EL (cell line): ENCODE measurements at regions not wholly inside any gene's neighbourhood (a gene's known extent, or its start where the extent isn't known, plus 50 kb on each side); places are given as distances from the start of the nearest gene placed in this dataset.

ENCODE experiments used
- DNase-seq: peaks from one replicate; pipeline ENCODE4 v3.0.0-alpha.2; 2016

- DNase-seq = no peak
Measured at GRCh38 chr3:168570404-168571155, 474.9 kb upstream of the GOLIM4 start.

DNA sequence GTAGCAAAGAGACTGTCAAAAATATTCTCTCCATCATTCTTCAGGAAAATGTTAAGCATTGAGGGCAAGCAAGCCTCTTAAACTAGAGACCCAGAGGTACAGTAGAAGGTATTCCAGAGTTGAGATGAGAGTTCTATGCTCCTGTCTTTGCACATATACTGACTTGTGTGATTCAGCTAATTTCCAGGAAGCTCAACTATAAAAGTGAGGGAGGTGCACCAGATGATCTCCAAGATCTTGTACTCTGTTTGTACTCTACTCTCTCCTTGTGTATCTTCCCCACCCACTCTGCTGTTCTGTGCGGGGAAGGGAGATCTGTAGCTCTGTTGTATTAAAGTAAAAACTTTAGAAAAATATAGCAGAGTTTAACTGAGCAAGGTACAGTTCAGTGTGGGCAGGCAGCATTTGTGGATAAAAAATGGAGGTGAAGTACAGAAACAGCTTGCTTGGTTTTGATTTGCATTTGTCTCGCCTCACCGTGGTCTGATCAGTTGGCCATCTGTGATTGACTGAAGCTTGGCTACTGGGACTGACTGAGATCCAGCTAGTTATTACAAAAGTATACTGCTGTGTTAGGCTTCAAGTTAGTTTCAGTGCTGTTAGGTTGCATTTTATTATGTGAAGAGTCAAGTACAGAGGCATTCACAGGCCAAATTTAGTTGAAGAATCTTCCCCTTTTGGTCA lies 463.1 kb upstream of the GOLIM4 start:
- no peak for DNase-seq

DNA sequence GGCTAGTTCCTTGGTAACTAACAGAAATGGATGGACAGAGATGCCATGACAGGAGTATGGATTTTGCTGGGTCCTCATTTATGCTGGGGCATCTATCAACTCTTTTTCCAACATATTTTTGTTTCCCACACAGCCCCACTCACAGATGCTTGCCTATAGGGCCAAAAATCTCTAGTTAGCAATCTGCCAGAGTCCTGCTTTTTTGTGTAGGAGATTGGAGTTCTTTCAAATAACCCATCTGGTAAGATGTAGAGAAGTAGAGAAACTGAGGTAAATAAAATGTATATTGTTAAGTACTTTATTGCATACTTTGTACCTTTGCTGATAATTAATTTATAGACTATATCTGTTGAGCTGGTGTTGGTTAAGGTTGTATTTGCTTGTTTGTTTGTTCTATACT lies 456.5 kb upstream of the GOLIM4 start:
- no peak for DNase-seq

DNA sequence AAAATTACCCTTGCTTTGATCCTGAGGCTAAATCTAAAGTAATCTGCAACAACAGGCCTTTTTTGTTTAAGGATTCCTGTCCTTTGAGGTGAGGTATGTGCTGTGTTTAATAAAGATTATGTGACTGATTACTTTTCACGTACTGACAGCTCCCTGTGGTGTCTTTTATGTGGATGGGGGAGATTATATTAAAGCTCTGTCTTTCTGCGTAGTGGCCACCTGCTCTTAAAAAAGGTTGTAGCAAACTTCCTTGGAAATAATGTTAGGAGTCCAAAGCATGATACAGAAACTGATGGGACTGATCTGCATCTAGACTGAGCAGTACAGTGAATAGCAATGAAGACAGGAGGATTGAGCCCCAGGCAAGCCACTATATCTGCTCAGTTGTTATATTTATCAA lies 453.0 kb upstream of the GOLIM4 start:
- no peak for DNase-seq

GRCh38 chr3:168546707-168547106 lies 451.0 kb upstream of the GOLIM4 start:
- DNase-seq = no peak

GRCh38 chr3:168545591-168545990 lies 449.9 kb upstream of the GOLIM4 start:
- DNase-seq = no peak

GRCh38 chr3:168544097-168544957 lies 448.6 kb upstream of the GOLIM4 start:
- DNase-seq = no peak

DNA sequence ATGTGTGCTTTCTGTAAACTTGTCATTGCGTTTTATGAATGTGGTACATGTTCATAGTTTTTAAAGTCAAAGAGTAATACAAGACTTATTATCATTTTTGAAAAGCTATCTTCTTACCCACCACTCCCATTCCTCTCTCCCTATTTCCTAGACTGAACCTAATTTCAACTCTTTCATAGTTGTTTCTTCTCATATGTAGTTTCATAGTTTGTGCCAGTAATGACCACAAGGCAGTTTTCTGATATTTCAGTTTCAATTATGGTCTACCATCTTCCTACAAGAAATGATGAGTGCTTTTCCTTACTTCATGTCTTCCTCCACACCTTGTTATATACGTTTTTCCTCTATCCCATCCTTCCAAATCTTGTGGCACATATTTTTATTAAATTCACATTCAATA lies 445.0 kb upstream of the GOLIM4 start:
- DNase-seq = no peak

- no peak for DNase-seq
Measured at GRCh38 chr3:168539909-168540308, 444.2 kb upstream of the GOLIM4 start.

DNA sequence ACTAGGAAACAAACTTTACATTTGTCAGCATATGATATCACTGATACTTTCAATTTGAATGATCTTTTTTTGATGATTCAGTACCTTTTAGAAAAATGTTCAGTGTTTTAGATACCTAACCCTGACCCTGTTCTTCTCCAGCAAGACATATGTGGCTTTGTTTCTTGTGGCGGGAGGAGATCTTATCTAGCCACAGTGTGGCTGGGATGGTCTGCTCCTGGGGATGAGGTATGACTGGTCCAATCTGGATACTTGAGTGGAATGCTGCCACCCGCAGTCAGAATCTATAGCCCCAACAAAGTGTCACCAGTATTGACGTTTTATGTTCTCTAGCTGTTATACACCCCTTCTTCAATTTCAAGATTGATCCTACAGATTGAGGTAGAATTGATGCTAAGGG lies 439.0 kb upstream of the GOLIM4 start:
- no peak for DNase-seq

DNA sequence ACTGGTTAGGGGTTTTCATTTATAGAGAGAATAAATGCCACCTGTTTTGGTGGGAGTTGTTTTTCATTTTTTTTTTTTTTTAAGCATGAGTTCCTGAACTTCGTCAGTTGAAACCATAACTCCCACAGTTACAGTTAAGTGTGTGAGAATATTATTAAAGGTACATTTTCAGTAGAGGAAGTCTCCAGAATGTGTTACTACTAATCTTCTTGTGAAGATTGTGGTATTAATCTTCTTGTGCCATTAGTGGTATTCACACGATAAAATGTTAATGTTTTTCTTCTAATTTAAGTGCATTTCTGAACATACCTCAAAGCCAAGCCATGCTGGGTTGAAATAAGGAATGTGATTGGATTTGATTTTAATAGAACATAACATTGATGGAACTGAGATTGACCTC lies 437.9 kb upstream of the GOLIM4 start:
- no peak for DNase-seq

- DNase-seq = no peak
Measured at GRCh38 chr3:168532135-168532534, 436.4 kb upstream of the GOLIM4 start.

GRCh38 chr3:168531116-168531515 lies 435.4 kb upstream of the GOLIM4 start:
- no peak for DNase-seq

DNA sequence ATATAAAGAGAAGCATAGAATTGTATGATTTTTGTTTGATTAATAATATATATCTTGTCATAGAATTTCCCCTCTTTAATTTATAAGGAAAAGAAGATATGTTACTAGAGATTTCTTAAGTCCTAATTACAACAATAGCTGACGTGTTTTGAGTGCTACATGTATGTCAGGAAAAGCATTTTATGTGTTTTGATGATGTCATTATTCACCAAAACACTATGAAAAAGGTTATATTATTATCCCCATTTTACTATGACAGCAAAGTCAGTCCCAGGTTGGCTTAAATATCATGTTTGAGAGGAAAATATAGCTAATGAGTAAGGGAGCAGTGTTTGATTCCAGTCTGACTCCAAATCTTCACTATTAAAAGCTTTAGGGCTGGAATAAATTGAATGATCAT lies 428.4 kb upstream of the GOLIM4 start:
- DNase-seq = no peak

DNA sequence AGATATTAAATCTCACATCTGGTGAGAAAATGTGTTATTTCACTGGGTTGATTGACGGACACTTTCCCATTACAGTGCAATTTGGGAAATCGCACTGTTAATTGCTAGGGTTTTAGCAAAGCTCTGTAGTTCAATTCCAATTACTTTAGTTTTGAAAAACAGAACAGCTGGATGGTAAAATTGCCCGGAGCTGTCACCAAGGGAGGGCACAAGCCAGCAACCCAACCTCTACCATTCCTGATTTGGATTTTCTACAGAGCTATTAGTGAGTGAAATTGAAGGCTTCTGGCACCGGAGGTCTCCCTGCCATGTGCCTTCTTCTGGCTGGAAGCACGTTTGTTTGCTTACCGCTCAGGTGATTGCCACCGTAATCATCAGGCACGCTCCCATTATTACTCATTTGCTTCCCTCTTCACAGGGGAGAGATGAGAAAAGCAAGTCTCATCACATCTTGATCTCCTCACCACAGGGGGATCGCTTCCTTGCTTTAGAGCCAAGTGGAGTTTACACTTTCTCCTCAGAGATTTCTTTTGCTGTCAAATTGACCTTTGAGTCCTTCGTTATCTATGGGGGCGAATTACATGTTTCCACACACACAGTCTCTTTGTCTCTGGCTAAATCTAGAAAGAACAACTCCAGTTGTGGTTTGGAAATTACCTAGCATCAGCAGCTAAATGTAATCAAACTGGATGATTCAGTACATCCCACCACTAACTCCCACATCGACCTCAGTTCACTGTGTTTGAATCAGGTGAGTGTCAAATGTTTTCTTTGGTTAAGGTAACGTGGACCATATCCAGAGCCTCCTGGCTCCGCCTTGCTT lies 421.7 kb upstream of the GOLIM4 start:
- no peak for DNase-seq

GRCh38 chr3:168514252-168514651 lies 418.5 kb upstream of the GOLIM4 start:
- DNase-seq = no peak

- DNase-seq = no peak
Measured at GRCh38 chr3:168512802-168513201, 417.1 kb upstream of the GOLIM4 start.

GRCh38 chr3:168511428-168512014 lies 415.8 kb upstream of the GOLIM4 start:
- DNase-seq = peak; percentile 1

DNA sequence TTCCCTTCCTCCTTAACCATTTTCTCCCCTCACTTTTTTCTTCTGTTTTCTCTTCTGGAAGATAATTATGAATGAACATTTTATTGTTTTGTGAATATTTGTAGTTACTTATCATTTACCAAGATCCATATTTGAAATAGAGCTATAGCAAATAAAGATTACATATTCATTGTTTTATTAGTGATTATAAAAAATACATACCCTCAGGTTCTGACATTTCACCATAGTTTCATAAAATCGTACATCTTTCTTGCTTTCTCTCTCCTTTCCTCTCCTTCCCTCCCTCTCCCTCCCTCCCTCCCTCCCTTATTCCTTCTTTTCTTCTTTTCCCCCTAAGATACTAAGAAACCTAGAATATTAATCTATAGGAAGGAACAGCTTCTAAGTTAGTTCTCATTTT lies 410.9 kb upstream of the GOLIM4 start:
- no peak for DNase-seq

DNA sequence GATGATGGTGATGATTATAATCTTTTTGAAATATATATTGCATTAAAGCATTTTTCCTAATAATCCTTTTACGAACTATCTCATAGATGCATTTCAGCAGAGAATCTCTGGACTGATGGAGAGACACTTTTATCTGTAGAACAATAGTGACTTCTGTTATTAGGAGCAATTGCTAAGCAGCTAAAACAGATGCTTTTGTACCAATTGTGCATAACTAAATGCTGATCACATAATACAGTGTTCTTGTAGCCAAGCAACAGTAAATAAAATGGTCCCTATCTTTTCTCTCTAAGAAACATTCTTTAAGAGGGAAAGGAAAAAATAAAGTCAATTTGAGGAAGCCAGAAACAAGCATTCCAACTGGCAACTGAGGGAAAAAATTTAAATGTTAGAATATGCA lies 405.8 kb upstream of the GOLIM4 start:
- DNase-seq = no peak

- DNase-seq = no peak
Measured at GRCh38 chr3:168498194-168498593, 402.5 kb upstream of the GOLIM4 start.

DNA sequence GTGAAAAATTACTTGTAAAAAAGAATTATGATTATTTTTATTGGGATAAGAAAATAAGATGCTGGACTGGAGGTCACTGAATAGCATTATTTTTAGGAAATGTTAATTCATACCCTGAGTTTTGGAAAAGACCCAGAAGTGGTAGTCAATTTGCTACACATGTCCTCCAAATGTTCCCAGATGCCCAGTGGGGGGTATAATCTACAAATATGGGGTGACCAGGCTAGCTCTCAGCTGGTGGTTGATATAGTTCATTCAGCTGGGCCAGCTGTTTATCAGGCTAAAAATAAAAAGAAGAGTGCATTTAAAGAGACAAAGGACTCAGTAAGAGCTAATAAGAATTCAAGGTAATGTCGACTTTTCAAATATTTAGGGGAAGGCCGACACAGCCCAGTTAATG lies 402.0 kb upstream of the GOLIM4 start:
- DNase-seq = no peak

DNA sequence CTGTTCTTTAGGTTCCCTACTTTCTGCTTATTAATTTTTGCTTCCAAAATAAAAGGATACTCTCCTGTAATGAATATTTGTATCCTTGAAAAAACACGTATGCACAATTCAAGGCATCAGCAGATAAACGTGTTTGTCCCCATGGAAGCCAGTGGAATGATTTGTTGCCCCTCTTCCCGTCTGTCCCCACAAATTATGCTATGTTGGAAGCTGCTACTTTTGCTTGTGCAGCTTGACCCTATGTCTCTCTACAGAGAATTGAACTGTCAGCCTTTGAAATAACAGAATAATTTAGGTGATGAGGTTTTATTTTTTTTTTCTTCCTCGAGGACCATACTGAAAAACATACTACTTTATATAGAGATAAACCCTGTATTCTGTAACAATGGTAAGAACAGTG lies 401.5 kb upstream of the GOLIM4 start:
- DNase-seq = no peak
